ENCODE measurements at regions not wholly inside any gene's neighbourhood (a gene's known extent, or its start where the extent isn't known, plus 50 kb on each side); places are given as distances from the start of the nearest gene placed in this dataset.
"Not testable (repeated sequence)": the region's sequence is repeated elsewhere in the genome, so short reads cannot be mapped to it uniquely, and the experiment has no call there.

GRCh38 chr4:19025031-19025430, 1003.5 kb upstream of the LCORL start:
- no peak overlapping the region for H2AFZ ChIP-seq (ENCODE audit: insufficient read depth, low read length, poor library complexity)
- H3K23ac ChIP-seq (ENCODE audit: low read length): no peak overlapping the region
- H3K4me1 ChIP-seq (ENCODE audit: control insufficient read depth in 1 of 2, insufficient read depth in 2 of 2, low read length in 2 of 2): no peaks in the 10 kb centered on the region
- no peak overlapping the region for H3K4me2 ChIP-seq (ENCODE audit: low read length)
- H2BK120ac ChIP-seq (ENCODE audit: insufficient read depth, low read length, poor library complexity): peak overlapping the region; percentile 33
- H3K36me3 ChIP-seq (ENCODE audit: control insufficient read depth in 1 of 2, insufficient read depth in 2 of 2, low read length in 2 of 2): no peaks in the 10 kb centered on the region
- H4K12ac ChIP-seq (ENCODE audit: low read depth, low read length): no peak overlapping the region
- no peak overlapping the region for H3K4me3 ChIP-seq (ENCODE audit: low read depth, low read length)
- no peak overlapping the region for H3K9ac ChIP-seq (ENCODE audit: low read length)
- H2BK12ac ChIP-seq (ENCODE audit: low read length): peak overlapping the region; percentile 40
- no peak overlapping the region for H3K18ac ChIP-seq (ENCODE audit: low read length)
- peak overlapping the region; percentile 49 for H2BK5ac ChIP-seq (ENCODE audit: low read depth, low read length, poor library complexity)
- H4K91ac ChIP-seq (ENCODE audit: low read depth, low read length): peak overlapping the region; percentile 14
- no peak overlapping the region for H4K8ac ChIP-seq (ENCODE audit: low read depth, low read length)
- no peak overlapping the region for H3K14ac ChIP-seq (ENCODE audit: low read length)
- no peak for DNase-seq
- no peaks in the 10 kb centered on the region for H3K9me3 ChIP-seq (ENCODE audit: insufficient read depth, low read depth, low read length)
- peaks cover 7% of the 10 kb centered on the region for H3K79me1 ChIP-seq (ENCODE audit: low read length)
- H3K79me2 ChIP-seq (ENCODE audit: control insufficient read depth, insufficient read depth, low read length, poor library complexity): no peaks in the 10 kb centered on the region
- peak overlapping the region; percentile 20 for H3K27ac ChIP-seq (ENCODE audit: low read depth, low read length)
- no peak overlapping the region for H3K4ac ChIP-seq (ENCODE audit: low read depth, low read length)
- no CpG with 5 or more reads among the region's 2 CpGs for WGBS (ENCODE audit: extremely low coverage, insufficient coverage, insufficient read length)
- no peak overlapping the region for H2AK5ac ChIP-seq (ENCODE audit: low read length)
- no peaks in the 10 kb centered on the region for H3K27me3 ChIP-seq (ENCODE audit: insufficient read depth, low read length)

- Histone ChIP-seq H3K18ac (ENCODE audit: low read length) (no peak overlapping the region), H3K4me2 (ENCODE audit: low read length) (no peak overlapping the region), H2BK5ac (ENCODE audit: low read depth, low read length, poor library complexity) (no peak overlapping the region), H3K27ac (ENCODE audit: low read depth, low read length) (peak overlapping the region; percentile 71), H3K23ac (ENCODE audit: low read length) (no peak overlapping the region), H3K36me3 (ENCODE audit: control insufficient read depth in 1 of 2, insufficient read depth in 2 of 2, low read length in 2 of 2) (no peaks in the 10 kb centered on the region), H3K4ac (ENCODE audit: low read depth, low read length) (no peak overlapping the region), H2AK5ac (ENCODE audit: low read length) (no peak overlapping the region), H2AFZ (ENCODE audit: insufficient read depth, low read length, poor library complexity) (no peak overlapping the region), H2BK12ac (ENCODE audit: low read length) (peak overlapping the region; percentile 50), H3K9me3 (ENCODE audit: insufficient read depth, low read depth, low read length) (no peaks in the 10 kb centered on the region), H3K9ac (ENCODE audit: low read length) (no peak overlapping the region), H4K12ac (ENCODE audit: low read depth, low read length) (peak overlapping the region; percentile 51), H4K8ac (ENCODE audit: low read depth, low read length) (no peak overlapping the region), H2BK120ac (ENCODE audit: insufficient read depth, low read length, poor library complexity) (peak overlapping the region; percentile 11), H3K79me2 (ENCODE audit: control insufficient read depth, insufficient read depth, low read length, poor library complexity) (no peaks in the 10 kb centered on the region), H3K27me3 (ENCODE audit: insufficient read depth, low read length) (no peaks in the 10 kb centered on the region), H3K79me1 (ENCODE audit: low read length) (peaks cover 6% of the 10 kb centered on the region), H3K4me1 (ENCODE audit: control insufficient read depth in 1 of 2, insufficient read depth in 2 of 2, low read length in 2 of 2) (no peaks in the 10 kb centered on the region), H3K14ac (ENCODE audit: low read length) (peak overlapping the region; percentile 48), H4K91ac (ENCODE audit: low read depth, low read length) (peak overlapping the region; percentile 59), H3K4me3 (ENCODE audit: low read depth, low read length) (no peak overlapping the region)
- no CpG with 5 or more reads among the region's 8 CpGs for WGBS (ENCODE audit: extremely low coverage, insufficient coverage, insufficient read length)
- peak in 1 of 2 donors; percentile 25 for DNase-seq
Measured at GRCh38 chr4:19024047-19024446, 1002.5 kb upstream of the LCORL start.

- H3K79me1 ChIP-seq (ENCODE audit: low read length): peaks cover 4% of the 10 kb centered on the region
- H4K12ac ChIP-seq (ENCODE audit: low read depth, low read length): no peak overlapping the region
- H3K18ac ChIP-seq (ENCODE audit: low read length): no peak overlapping the region
- no peak overlapping the region for H3K4ac ChIP-seq (ENCODE audit: low read depth, low read length)
- no peak overlapping the region for H2AK5ac ChIP-seq (ENCODE audit: low read length)
- DNase-seq: no peak
- H3K27ac ChIP-seq (ENCODE audit: low read depth, low read length): no peak overlapping the region
- no peak overlapping the region for H4K8ac ChIP-seq (ENCODE audit: low read depth, low read length)
- no peaks in the 10 kb centered on the region for H3K79me2 ChIP-seq (ENCODE audit: control insufficient read depth, insufficient read depth, low read length, poor library complexity)
- no peak overlapping the region for H2BK12ac ChIP-seq (ENCODE audit: low read length)
- no peak overlapping the region for H3K23ac ChIP-seq (ENCODE audit: low read length)
- no peak overlapping the region for H4K91ac ChIP-seq (ENCODE audit: low read depth, low read length)
- no peak overlapping the region for H3K14ac ChIP-seq (ENCODE audit: low read length)
- no peak overlapping the region for H2AFZ ChIP-seq (ENCODE audit: insufficient read depth, low read length, poor library complexity)
- H3K9ac ChIP-seq (ENCODE audit: low read length): no peak overlapping the region
- no peaks in the 10 kb centered on the region for H3K4me1 ChIP-seq (ENCODE audit: control insufficient read depth in 1 of 2, insufficient read depth in 2 of 2, low read length in 2 of 2)
- no peaks in the 10 kb centered on the region for H3K27me3 ChIP-seq (ENCODE audit: insufficient read depth, low read length)
- H3K9me3 ChIP-seq (ENCODE audit: insufficient read depth, low read depth, low read length): no peaks in the 10 kb centered on the region
- H3K4me2 ChIP-seq (ENCODE audit: low read length): no peak overlapping the region
- no peaks in the 10 kb centered on the region for H3K36me3 ChIP-seq (ENCODE audit: control insufficient read depth in 1 of 2, insufficient read depth in 2 of 2, low read length in 2 of 2)
- H2BK120ac ChIP-seq (ENCODE audit: insufficient read depth, low read length, poor library complexity): no peak overlapping the region
- no peak overlapping the region for H3K4me3 ChIP-seq (ENCODE audit: low read depth, low read length)
- no peak overlapping the region for H2BK5ac ChIP-seq (ENCODE audit: low read depth, low read length, poor library complexity)
Measured at GRCh38 chr4:19021617-19022016, 1000.1 kb upstream of the LCORL start.

- H3K4me1 ChIP-seq (ENCODE audit: control insufficient read depth in 1 of 2, insufficient read depth in 2 of 2, low read length in 2 of 2); H3K4ac ChIP-seq (ENCODE audit: low read depth, low read length); H4K12ac ChIP-seq (ENCODE audit: low read depth, low read length); H3K18ac ChIP-seq (ENCODE audit: low read length); DNase-seq; H3K27me3 ChIP-seq (ENCODE audit: insufficient read depth, low read length); H4K91ac ChIP-seq (ENCODE audit: low read depth, low read length); H3K4me2 ChIP-seq (ENCODE audit: low read length); H3K79me2 ChIP-seq (ENCODE audit: control insufficient read depth, insufficient read depth, low read length, poor library complexity); H2AFZ ChIP-seq (ENCODE audit: insufficient read depth, low read length, poor library complexity); H2BK120ac ChIP-seq (ENCODE audit: insufficient read depth, low read length, poor library complexity); H2BK12ac ChIP-seq (ENCODE audit: low read length); H3K9ac ChIP-seq (ENCODE audit: low read length); H3K9me3 ChIP-seq (ENCODE audit: insufficient read depth, low read depth, low read length); H3K23ac ChIP-seq (ENCODE audit: low read length); H3K79me1 ChIP-seq (ENCODE audit: low read length); H2BK5ac ChIP-seq (ENCODE audit: low read depth, low read length, poor library complexity); H4K8ac ChIP-seq (ENCODE audit: low read depth, low read length); H3K4me3 ChIP-seq (ENCODE audit: low read depth, low read length); H3K36me3 ChIP-seq (ENCODE audit: control insufficient read depth in 1 of 2, insufficient read depth in 2 of 2, low read length in 2 of 2); H3K27ac ChIP-seq (ENCODE audit: low read depth, low read length); H3K14ac ChIP-seq (ENCODE audit: low read length); H2AK5ac ChIP-seq (ENCODE audit: low read length): not testable (repeated sequence)
- WGBS (ENCODE audit: extremely low coverage, insufficient coverage, insufficient read length): no CpG with 5 or more reads among the region's 11 CpGs
Measured at GRCh38 chr4:19016550-19016949, 995.0 kb upstream of the LCORL start.
